Thyroid gland (tissue), 4 donors: ENCODE measurements at regions not wholly inside any gene's neighbourhood (a gene's known extent, or its start where the extent isn't known, plus 50 kb on each side); places are given as distances from the start of the nearest gene placed in this dataset.

Source experiments
- POLR2A ChIP-seq, 2 donors: fragments of 450-650 bp; IDR thresholded peaks; one replicate each; pipeline ENCODE4 v1.6.1; 2017; ENCODE audit warnings: antibody characterized with exemption in 2 of 2, mild to moderate bottlenecking in 2 of 2, moderate library complexity in 1 of 2
- TF ChIP-seq, protein P1 (sequence below), 6 experiments: fragments of 200-600 bp in 3 of 6; fragments of 450-650 bp in 3 of 6; sonication (generic) in 3 of 6; IDR thresholded peaks; one replicate each; pipeline ENCODE4 v1.5.1; 2016 to 2019; ENCODE audit warnings: antibody characterized with exemption in 6 of 6, mild to moderate bottlenecking in 2 of 6, inconsistent platforms in 1 of 6, moderate library complexity in 1 of 6

DNA sequence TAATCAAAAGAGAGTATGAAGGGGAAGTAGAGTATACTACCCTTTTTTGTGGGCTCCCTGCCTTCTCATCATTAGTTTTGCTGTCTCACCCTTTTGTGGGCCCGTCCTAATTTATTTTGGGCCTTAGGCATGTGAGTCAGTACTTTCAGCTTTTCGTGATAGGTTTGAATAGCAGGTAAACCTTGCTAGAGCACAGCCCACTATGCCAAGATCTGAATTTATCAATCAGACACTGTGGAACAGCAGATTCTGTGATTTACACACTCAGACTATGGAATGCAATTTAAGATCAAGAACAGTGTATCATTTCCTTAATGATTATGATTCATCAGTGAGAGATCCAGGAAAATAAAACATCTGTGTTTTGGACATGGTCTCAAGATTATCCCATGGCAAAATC is 1117.1 kb downstream of the KHDRBS2 start:
- TF ChIP-seq, protein P1, sequence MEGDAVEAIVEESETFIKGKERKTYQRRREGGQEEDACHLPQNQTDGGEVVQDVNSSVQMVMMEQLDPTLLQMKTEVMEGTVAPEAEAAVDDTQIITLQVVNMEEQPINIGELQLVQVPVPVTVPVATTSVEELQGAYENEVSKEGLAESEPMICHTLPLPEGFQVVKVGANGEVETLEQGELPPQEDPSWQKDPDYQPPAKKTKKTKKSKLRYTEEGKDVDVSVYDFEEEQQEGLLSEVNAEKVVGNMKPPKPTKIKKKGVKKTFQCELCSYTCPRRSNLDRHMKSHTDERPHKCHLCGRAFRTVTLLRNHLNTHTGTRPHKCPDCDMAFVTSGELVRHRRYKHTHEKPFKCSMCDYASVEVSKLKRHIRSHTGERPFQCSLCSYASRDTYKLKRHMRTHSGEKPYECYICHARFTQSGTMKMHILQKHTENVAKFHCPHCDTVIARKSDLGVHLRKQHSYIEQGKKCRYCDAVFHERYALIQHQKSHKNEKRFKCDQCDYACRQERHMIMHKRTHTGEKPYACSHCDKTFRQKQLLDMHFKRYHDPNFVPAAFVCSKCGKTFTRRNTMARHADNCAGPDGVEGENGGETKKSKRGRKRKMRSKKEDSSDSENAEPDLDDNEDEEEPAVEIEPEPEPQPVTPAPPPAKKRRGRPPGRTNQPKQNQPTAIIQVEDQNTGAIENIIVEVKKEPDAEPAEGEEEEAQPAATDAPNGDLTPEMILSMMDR (IDR thresholded peaks at IDR 0.05) = no peak
- no peak for TF ChIP-seq POLR2A (IDR thresholded peaks at IDR 0.05)
